Neural cell (in vitro differentiated cells): ENCODE measurements at regions not wholly inside any gene's neighbourhood (a gene's known extent, or its start where the extent isn't known, plus 50 kb on each side); places are given as distances from the start of the nearest gene placed in this dataset.

Experiments
- H2AFZ ChIP-seq: fragments of 200-600, 300-800 bp; sonication (generic), shearing (Covaris generic); 2 replicates; pipeline ENCODE4 v1.6.0; 2014; ENCODE audit warnings: low read depth, mild to moderate bottlenecking, antibody characterized with exemption, low read length, moderate library complexity
- H3F3A ChIP-seq: fragments of 200-600 bp; shearing (Covaris generic); 2 replicates; pipeline ENCODE4 v1.6.1; 2016; ENCODE audit warnings: mild to moderate bottlenecking, moderate library complexity, mixed read lengths, antibody characterized with exemption, low read length; ENCODE audit not compliant: insufficient read depth, poor library complexity, severe bottlenecking
- H3K27ac ChIP-seq: fragments of 200-600, 300-800 bp; sonication (generic), shearing (Covaris generic); 2 replicates; pipeline ENCODE4 v1.5.1; 2014; ENCODE audit warnings: mild to moderate bottlenecking, low read length, moderate library complexity
- H3K27me3 ChIP-seq: fragments of 300-800, 200-600 bp; sonication (generic), shearing (Covaris generic); 2 replicates; pipeline ENCODE4 v1.6.0; 2014; ENCODE audit warnings: mild to moderate bottlenecking, low read depth, low read length, moderate library complexity; ENCODE audit not compliant: insufficient read depth
- H3K36me3 ChIP-seq: fragments of 300-800, 200-600 bp; sonication (generic), shearing (Covaris generic); 2 replicates; pipeline ENCODE4 v1.5.1; 2014; ENCODE audit warnings: mild to moderate bottlenecking, antibody characterized with exemption, low read length, moderate library complexity; ENCODE audit not compliant: insufficient read depth
- H3K4me2 ChIP-seq: fragments of 300-800, 200-600 bp; sonication (generic), shearing (Covaris generic); 2 replicates; pipeline ENCODE4 v1.6.0; 2014; ENCODE audit warnings: mild to moderate bottlenecking, low read length
- H3K4me3 ChIP-seq: fragments of 300-800, 200-600 bp; sonication (generic), shearing (Covaris generic); 2 replicates; pipeline ENCODE4 v1.5.1; 2014; ENCODE audit warnings: mild to moderate bottlenecking, low read length, moderate library complexity
- H3K79me2 ChIP-seq: fragments of 200-600 bp; shearing (Covaris generic); replicated peaks from 2 replicates; pipeline ENCODE4 v1.6.0; 2014; ENCODE audit warnings: mild to moderate bottlenecking, low read length, moderate library complexity; ENCODE audit not compliant: insufficient read depth
- H3K9ac ChIP-seq: fragments of 300-800, 200-600 bp; sonication (generic), shearing (Covaris generic); 2 replicates; pipeline ENCODE4 v1.6.1; 2016; ENCODE audit warnings: mild to moderate bottlenecking, low read length, mixed read lengths
- H3K9me2 ChIP-seq: fragments of 200-600 bp; shearing (Covaris generic); 2 replicates; pipeline ENCODE4 v1.6.1; 2016; ENCODE audit warnings: mild to moderate bottlenecking, low read length, mixed read lengths; ENCODE audit not compliant: insufficient read depth
- H3K9me3 ChIP-seq: fragments of 200-600, 300-800 bp; sonication (generic), shearing (Covaris generic); 2 replicates; pipeline ENCODE4 v1.6.1; 2016; ENCODE audit warnings: mild to moderate bottlenecking, mixed run types, low read length, moderate library complexity, mixed read lengths
- H4K20me1 ChIP-seq: fragments of 200-600 bp; shearing (Covaris generic); 2 replicates; pipeline ENCODE4 v1.6.1; 2016; ENCODE audit warnings: mild to moderate bottlenecking, mixed run types; ENCODE audit not compliant: insufficient read depth
- EP300 ChIP-seq: fragments of 450-650 bp; conservative IDR thresholded peaks from 2 replicates; pipeline ENCODE4 v1.6.1; 2014; ENCODE audit warnings: antibody characterized with exemption, mild to moderate bottlenecking, moderate library complexity; ENCODE audit not compliant: poor library complexity, severe bottlenecking
- EZH2 ChIP-seq: fragments of 200-600, 300-800 bp; shearing (Covaris generic), sonication (generic); IDR thresholded peaks from 2 replicates; pipeline ENCODE4 v1.6.1; 2014; ENCODE audit warnings: antibody characterized with exemption, low read length, borderline replicate concordance, mild to moderate bottlenecking; ENCODE audit not compliant: insufficient read depth, poor library complexity, severe bottlenecking
- MXI1 ChIP-seq: fragments of 450-650 bp; conservative IDR thresholded peaks from 2 replicates; pipeline ENCODE4 v1.6.1; 2014; ENCODE audit warnings: antibody characterized with exemption, mild to moderate bottlenecking; ENCODE audit not compliant: poor library complexity, severe bottlenecking
- POLR2AphosphoS5 ChIP-seq: IDR thresholded peaks from 2 replicates; pipeline ENCODE4 v1.6.1; 2012
- RAD21 ChIP-seq: fragments of 450-650 bp; conservative IDR thresholded peaks from 2 replicates; pipeline ENCODE4 v1.6.1; 2014; ENCODE audit warnings: antibody characterized with exemption, mild to moderate bottlenecking, moderate library complexity
- SMC3 ChIP-seq: fragments of 450-650 bp; conservative IDR thresholded peaks from 2 replicates; pipeline ENCODE4 v1.6.1; 2014; ENCODE audit warnings: antibody characterized with exemption, mild to moderate bottlenecking, moderate library complexity; ENCODE audit not compliant: poor library complexity
- TAF1 ChIP-seq: IDR thresholded peaks from 2 replicates; pipeline ENCODE4 v1.6.1; 2012; ENCODE audit warnings: low read depth
- TF ChIP-seq, protein P1 (sequence below): IDR thresholded peaks from 2 replicates; pipeline ENCODE4 v1.6.1; 2012; ENCODE audit warnings: borderline replicate concordance
- TF ChIP-seq, protein P2 (sequence below): fragments of 450-650 bp; IDR thresholded peaks from 2 replicates; pipeline ENCODE4 v1.5.1; 2014; ENCODE audit warnings: antibody characterized with exemption, mild to moderate bottlenecking, moderate library complexity; ENCODE audit not compliant: poor library complexity, severe bottlenecking

DNA sequence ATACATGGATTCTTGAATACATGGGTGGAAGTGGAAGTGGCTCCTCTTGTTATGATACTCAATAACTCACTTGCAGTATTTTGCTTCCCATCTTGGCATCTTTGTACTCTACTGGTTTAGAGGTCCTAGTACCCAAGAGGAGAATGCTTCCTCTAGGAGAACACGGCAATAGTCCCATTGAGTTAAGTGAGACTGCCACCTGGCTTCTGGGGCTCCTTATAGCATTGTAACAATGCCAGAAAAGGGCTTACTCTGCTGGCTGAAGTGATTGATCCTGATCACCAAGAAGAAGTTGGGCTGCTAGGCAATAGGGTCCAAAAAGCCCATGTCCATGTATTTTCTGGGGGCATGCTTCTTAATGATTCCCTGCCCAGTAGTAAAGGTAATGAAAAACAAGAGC lies 627.6 kb upstream of the SGCD start:
- TF ChIP-seq EP300 = no peak
- TF ChIP-seq TAF1 = no peak
- peak; percentile 10 for TF ChIP-seq RAD21
- TF ChIP-seq EZH2 = no peak
- TF ChIP-seq, protein P1, sequence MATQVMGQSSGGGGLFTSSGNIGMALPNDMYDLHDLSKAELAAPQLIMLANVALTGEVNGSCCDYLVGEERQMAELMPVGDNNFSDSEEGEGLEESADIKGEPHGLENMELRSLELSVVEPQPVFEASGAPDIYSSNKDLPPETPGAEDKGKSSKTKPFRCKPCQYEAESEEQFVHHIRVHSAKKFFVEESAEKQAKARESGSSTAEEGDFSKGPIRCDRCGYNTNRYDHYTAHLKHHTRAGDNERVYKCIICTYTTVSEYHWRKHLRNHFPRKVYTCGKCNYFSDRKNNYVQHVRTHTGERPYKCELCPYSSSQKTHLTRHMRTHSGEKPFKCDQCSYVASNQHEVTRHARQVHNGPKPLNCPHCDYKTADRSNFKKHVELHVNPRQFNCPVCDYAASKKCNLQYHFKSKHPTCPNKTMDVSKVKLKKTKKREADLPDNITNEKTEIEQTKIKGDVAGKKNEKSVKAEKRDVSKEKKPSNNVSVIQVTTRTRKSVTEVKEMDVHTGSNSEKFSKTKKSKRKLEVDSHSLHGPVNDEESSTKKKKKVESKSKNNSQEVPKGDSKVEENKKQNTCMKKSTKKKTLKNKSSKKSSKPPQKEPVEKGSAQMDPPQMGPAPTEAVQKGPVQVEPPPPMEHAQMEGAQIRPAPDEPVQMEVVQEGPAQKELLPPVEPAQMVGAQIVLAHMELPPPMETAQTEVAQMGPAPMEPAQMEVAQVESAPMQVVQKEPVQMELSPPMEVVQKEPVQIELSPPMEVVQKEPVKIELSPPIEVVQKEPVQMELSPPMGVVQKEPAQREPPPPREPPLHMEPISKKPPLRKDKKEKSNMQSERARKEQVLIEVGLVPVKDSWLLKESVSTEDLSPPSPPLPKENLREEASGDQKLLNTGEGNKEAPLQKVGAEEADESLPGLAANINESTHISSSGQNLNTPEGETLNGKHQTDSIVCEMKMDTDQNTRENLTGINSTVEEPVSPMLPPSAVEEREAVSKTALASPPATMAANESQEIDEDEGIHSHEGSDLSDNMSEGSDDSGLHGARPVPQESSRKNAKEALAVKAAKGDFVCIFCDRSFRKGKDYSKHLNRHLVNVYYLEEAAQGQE = no peak
- TF ChIP-seq, protein P2, sequence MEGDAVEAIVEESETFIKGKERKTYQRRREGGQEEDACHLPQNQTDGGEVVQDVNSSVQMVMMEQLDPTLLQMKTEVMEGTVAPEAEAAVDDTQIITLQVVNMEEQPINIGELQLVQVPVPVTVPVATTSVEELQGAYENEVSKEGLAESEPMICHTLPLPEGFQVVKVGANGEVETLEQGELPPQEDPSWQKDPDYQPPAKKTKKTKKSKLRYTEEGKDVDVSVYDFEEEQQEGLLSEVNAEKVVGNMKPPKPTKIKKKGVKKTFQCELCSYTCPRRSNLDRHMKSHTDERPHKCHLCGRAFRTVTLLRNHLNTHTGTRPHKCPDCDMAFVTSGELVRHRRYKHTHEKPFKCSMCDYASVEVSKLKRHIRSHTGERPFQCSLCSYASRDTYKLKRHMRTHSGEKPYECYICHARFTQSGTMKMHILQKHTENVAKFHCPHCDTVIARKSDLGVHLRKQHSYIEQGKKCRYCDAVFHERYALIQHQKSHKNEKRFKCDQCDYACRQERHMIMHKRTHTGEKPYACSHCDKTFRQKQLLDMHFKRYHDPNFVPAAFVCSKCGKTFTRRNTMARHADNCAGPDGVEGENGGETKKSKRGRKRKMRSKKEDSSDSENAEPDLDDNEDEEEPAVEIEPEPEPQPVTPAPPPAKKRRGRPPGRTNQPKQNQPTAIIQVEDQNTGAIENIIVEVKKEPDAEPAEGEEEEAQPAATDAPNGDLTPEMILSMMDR = no peak
- no peak for TF ChIP-seq MXI1
- no peaks in the 10 kb centered on the region for H3K9me3 ChIP-seq
- H3K4me3 ChIP-seq = no peak overlapping the region
- no peaks in the 10 kb centered on the region for H4K20me1 ChIP-seq
- H3K27ac ChIP-seq = no peak overlapping the region
- no peak overlapping the region for H2AFZ ChIP-seq
- no peaks in the 10 kb centered on the region for H3K36me3 ChIP-seq
- no peak overlapping the region for H3K4me2 ChIP-seq
- no peaks in the 10 kb centered on the region for H3K27me3 ChIP-seq
- H3K9me2 ChIP-seq = no peaks in the 10 kb centered on the region
- no peaks in the 10 kb centered on the region for H3K79me2 ChIP-seq
- no peaks in the 10 kb centered on the region for H3F3A ChIP-seq
- no peak overlapping the region for H3K9ac ChIP-seq

DNA sequence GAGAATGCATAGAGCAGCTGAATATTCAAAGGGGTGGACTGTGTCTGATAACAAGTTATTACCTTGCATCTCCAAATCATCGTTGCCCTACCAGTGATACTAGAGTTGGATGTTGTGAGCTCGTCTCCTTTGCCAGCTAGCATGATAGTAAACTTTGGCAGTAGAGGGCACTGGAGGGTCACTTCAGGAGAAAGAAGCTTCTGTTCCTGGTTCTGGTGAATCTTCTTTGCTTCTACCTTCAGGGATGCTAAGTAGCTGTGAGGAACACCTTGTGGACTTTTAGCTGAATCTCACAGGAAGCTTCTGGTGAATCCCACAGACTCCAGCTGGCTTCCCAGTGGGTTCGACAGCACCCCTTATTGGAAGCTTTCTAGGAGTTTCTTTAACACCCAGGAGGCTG lies 626.6 kb upstream of the SGCD start:
- Histone ChIP-seq H3K36me3 (no peaks in the 10 kb centered on the region), H2AFZ (no peak overlapping the region), H3K9me2 (no peaks in the 10 kb centered on the region), H3K4me2 (no peak overlapping the region), H3K9ac (no peak overlapping the region), H3K27me3 (no peaks in the 10 kb centered on the region), H3K9me3 (no peaks in the 10 kb centered on the region), H4K20me1 (no peaks in the 10 kb centered on the region), H3K4me3 (no peak overlapping the region), H3K79me2 (no peaks in the 10 kb centered on the region), H3F3A (no peaks in the 10 kb centered on the region), H3K27ac (no peak overlapping the region)
- TF ChIP-seq EP300 (no peak), RAD21 (no peak), EZH2 (no peak), TAF1 (no peak), MXI1 (no peak), SMC3 (no peak), POLR2AphosphoS5 (no peak)
- TF ChIP-seq, protein P1 = no peak
- TF ChIP-seq, protein P2 = no peak
